NB4 (cell line): ENCODE measurements at regions not wholly inside any gene's neighbourhood (a gene's known extent, or its start where the extent isn't known, plus 50 kb on each side); places are given as distances from the start of the nearest gene placed in this dataset.

Experiments
- DNase-seq: peaks from one replicate; pipeline ENCODE4 v3.0.0; 2010; ENCODE audit warnings: low read depth
- H3K4me3 ChIP-seq: one replicate; pipeline ENCODE4 v1.5.1; 2011; ENCODE audit warnings: mild to moderate bottlenecking, low read depth, low read length, moderate library complexity
- CTCF ChIP-seq: IDR thresholded peaks from one replicate; pipeline ENCODE4 v1.5.1; 2012; ENCODE audit warnings: low read depth, low read length
- MYC ChIP-seq: IDR thresholded peaks from 2 replicates; pipeline ENCODE4 v1.6.1; 2011; ENCODE audit warnings: low read depth, low read length
- POLR2A ChIP-seq: IDR thresholded peaks from 2 replicates; pipeline ENCODE4 v1.6.1; 2011; ENCODE audit warnings: mild to moderate bottlenecking; ENCODE audit not compliant: insufficient read length; ENCODE audit errors: extremely low read depth
- TF ChIP-seq, protein P1 (sequence below): IDR thresholded peaks from 2 replicates; pipeline ENCODE4 v1.6.1; 2011; ENCODE audit warnings: low read depth, low read length

- DNase-seq, result no peak
- TF ChIP-seq, protein P1, sequence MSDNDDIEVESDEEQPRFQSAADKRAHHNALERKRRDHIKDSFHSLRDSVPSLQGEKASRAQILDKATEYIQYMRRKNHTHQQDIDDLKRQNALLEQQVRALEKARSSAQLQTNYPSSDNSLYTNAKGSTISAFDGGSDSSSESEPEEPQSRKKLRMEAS, result no peak
- TF ChIP-seq CTCF (no peak), MYC (no peak), POLR2A (no peak)
Measured at GRCh38 chr11:130727157-130728119, 188.8 kb downstream of the SNX19 start.

DNA sequence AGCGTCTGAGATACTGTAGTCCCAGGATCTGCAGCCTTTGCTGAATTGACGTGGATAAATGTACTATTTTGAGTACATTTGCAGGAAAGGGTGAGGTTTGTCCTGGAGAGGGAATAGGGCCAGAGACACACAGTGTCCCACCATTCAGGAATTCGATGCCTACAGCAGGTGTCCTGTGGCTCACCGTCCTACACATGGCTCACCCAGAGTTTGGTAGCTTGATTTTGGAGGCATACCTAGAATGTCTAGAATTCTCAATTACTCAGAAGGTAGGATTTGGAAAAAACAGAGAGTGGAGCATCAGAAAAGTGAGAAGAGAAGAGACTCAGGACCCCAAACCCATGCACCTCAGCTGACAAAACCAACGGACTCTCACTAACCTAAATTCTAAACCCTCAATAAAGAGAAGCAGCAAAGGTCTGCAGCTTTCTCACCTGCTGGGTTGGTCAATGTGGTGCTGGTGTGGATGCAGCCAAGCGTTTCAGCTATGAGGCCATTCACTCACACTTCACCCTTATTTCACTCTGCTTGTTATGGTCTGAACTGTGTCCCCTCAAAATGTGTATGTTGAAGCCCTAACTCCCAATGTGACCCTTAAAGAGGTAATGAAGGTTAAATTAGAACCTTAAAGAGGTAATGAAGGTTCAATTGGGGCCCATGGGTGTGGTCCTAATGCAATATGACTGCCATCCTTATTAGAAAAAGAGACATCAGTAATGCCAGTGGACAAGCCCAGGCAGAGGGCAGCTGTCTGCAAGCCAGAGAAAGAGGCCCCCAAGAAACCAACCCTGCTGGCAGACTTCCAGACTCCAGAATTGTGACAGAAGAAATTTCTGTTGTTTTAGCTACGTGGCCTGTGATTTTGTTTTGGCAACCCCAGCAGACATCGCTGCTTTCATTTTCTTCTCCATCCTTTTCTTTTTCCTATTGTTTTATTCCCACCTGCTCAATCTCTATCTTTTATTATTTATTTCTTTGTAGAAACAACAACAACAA, 187.8 kb downstream of the SNX19 start:
- TF ChIP-seq CTCF, result no peak
- no peak for TF ChIP-seq MYC
- no peak overlapping the region for H3K4me3 ChIP-seq
- DNase-seq, result no peak

More at GRCh38 chr11:130727157-130728119, 188.8 kb downstream of the SNX19 start:
- no peak overlapping the region for H3K4me3 ChIP-seq

DNA sequence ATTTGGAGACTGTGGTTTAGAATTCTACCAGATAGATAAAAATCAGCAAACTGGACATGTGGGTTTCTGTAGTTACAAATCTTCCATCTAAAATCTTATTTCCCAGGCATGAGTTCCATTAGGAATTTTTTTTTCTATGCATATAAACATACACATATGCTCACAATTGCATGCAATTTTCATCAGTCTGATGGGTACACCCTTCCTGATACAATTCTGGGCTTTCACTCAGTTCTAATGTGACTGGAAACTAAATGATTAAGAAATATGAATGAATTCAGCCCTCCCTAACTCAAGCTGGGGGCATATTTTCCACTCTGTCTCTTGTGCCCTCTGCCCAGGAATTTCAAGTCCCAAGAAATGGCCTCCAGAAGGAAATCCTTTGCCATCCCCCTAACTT, 187.1 kb downstream of the SNX19 start:
- H3K4me3 ChIP-seq, result no peak overlapping the region
- TF ChIP-seq POLR2A (no peak), MYC (no peak), CTCF (no peak)
- TF ChIP-seq, protein P1, result no peak
- DNase-seq, result no peak

DNA sequence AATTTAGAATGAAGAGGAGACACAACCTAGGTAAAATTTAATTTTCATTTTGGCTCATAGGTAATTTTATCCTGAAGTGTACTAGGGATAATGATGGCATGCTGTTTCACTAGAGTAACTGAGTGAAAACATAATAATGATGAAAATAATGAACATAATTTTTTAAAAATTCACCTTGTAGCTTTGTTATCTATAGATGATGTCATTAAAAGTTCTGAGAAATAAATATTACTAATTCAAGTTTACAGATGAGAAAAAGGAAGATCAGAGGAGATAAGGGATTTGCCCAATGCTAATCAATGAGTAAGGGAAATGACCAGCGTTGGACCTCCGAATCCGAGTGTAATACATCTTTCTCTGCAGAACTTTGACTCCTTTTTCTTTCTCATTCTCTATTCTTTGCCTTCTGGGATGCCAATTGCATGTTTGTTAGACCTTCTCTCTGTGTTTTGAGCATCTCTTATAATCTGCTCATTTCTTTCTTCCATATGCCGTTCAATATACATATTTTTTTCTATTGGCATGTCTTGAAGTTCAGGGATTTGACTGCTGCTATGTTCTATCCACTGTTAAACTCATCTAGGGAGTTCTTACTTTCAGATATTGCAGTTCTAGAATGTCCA, 186.5 kb downstream of the SNX19 start:
- no peak overlapping the region for H3K4me3 ChIP-seq
- no peak for DNase-seq
- TF ChIP-seq CTCF (no peak), MYC (no peak), POLR2A (no peak)
- TF ChIP-seq, protein P1, result no peak

DNA sequence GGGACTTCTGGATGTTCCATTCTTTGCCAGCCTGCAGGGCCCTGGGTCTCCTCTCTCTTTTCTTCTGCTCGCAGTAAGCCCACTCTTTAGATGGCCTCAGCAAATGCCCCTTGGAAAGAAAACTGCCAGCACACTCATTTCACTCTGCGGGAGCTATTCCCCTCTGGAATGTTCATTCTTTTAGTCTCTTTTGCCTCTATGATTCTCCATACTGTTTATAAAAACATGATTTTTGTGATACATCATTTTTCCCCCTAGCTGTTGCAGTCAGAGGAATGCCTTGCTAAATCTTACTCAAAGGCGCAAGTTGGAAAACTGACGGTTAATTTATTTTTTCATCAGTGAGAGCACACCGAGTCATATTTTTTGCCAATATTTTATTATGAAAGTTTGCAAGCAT, 184.9 kb downstream of the SNX19 start:
- H3K4me3 ChIP-seq, result no peak overlapping the region
- TF ChIP-seq CTCF (no peak), MYC (no peak), POLR2A (no peak)
- TF ChIP-seq, protein P1, result no peak
- DNase-seq, result no peak
